Ovary (tissue), 7 donors: ENCODE measurements at regions not wholly inside any gene's neighbourhood (a gene's known extent, or its start where the extent isn't known, plus 50 kb on each side); places are given as distances from the start of the nearest gene placed in this dataset.

Experiments used
- DNase-seq, 5 donors: peaks; one replicate each; pipeline ENCODE4 v3.0.0-alpha.2; 2019 to 2020
- H3K27ac ChIP-seq, 2 donors: fragments of 200-600 bp; one replicate each; pipeline versions ENCODE4 v1.5.1 to v1.8.0; 2019 to 2022
- H3K27me3 ChIP-seq: fragments of 200-600 bp; one replicate; pipeline ENCODE4 v1.8.0; 2022
- H3K36me3 ChIP-seq: fragments of 200-600 bp; sonication (generic); one replicate; pipeline ENCODE4 v1.5.1; 2019
- H3K4me1 ChIP-seq: one replicate; pipeline ENCODE4 v1.8.1; 2013; ENCODE audit warnings: mild to moderate bottlenecking, moderate library complexity; ENCODE audit not compliant: insufficient read depth
- H3K4me3 ChIP-seq: fragments of 200-600 bp; sonication (generic); one replicate; pipeline ENCODE4 v1.5.1; 2017
- H3K9me3 ChIP-seq, 2 donors: fragments of 200-600 bp in 1 of 2; sonication (generic) in 1 of 2; one replicate each; pipeline versions ENCODE4 v1.5.1 to v1.8.1; 2013 to 2019; ENCODE audit warnings: mild to moderate bottlenecking in 1 of 2, moderate library complexity in 1 of 2
- CTCF ChIP-seq, 3 donors: fragments of 450-650 bp in 2 of 3; fragments of 200-600 bp in 1 of 3; IDR thresholded peaks; one replicate each; pipeline versions ENCODE4 v1.5.1 to v1.8.0; 2016 to 2022; ENCODE audit warnings: antibody characterized with exemption in 3 of 3, mild to moderate bottlenecking in 1 of 3
- EP300 ChIP-seq: sonication (generic); formaldehyde crosslinking; IDR thresholded peaks from one replicate; pipeline ENCODE4 v1.6.1; 2017; ENCODE audit warnings: antibody characterized with exemption
- POLR2A ChIP-seq: fragments of 450-650 bp; IDR thresholded peaks from one replicate; pipeline ENCODE4 v1.6.1; 2017; ENCODE audit warnings: antibody characterized with exemption, mild to moderate bottlenecking, moderate library complexity
- WGBS, 3 donors: extraction: QIAGEN DNeasy Blood & Tissue Kit in 1 of 3; methylation state at CpG; one replicate each; pipeline versions ENCODE4 v1.1.5 to v1.1.7; 2013 to 2017; 5-methylcytosine and 5-hydroxymethylcytosine counted together
- intact Hi-C, 4 donors: fragments of 100-400 bp; cut with DNase I; formaldehyde crosslinking; loops; one replicate each; pipeline versions ENCODE4 v1.11.0 to v1.15.1; 2022 to 2023
- donor health status: DM: no; HTN: no; CAD: no; lungs with moderate emphysema.
- donor health status: DM: no; HTN: no; CAD: no.
- donor health status: Bipolar disorder and iron deficiency.
- donor health status: DM: no; HTN: no; CAD: no.
- donor health status: DM: yes; HTN: yes; CAD: no.

- H3K27ac ChIP-seq: no peak overlapping the region
- 54 to 67% (median 57%) methylated on average over 2 of the region's 2 CpGs for WGBS, 3 donors
- TF ChIP-seq EP300 (no peak), CTCF (IDR thresholded peaks at IDR 0.05) (no peak), POLR2A (no peak)
- no peaks in the 10 kb centered on the region for H3K36me3 ChIP-seq
- DNase-seq: no peak
- H3K4me3 ChIP-seq: no peak overlapping the region
- no peaks in the 10 kb centered on the region for H3K4me1 ChIP-seq
- H3K9me3 ChIP-seq: no peaks in the 10 kb centered on the region
- H3K27me3 ChIP-seq: no peaks in the 10 kb centered on the region
- intact Hi-C loops: no loop called here
Observed at GRCh38 chr1:61012341-61012761, 70.0 kb upstream of the NFIA start.

- Histone ChIP-seq H3K9me3 (no peaks in the 10 kb centered on the region), H3K4me3 (no peak overlapping the region), H3K4me1 (no peaks in the 10 kb centered on the region), H3K27ac (no peak overlapping the region), H3K36me3 (no peaks in the 10 kb centered on the region), H3K27me3 (no peaks in the 10 kb centered on the region)
- 38 to 63% (median 48%) methylated on average over 11 of the region's 11 CpGs for WGBS, 3 donors
- TF ChIP-seq POLR2A (no peak), CTCF (IDR thresholded peaks at IDR 0.05) (no peak), EP300 (no peak)
- intact Hi-C loops: no loop called here
- DNase-seq: no peak
Observed at GRCh38 chr1:61011561-61012263, 70.6 kb upstream of the NFIA start.

- Histone ChIP-seq H3K9me3 (no peaks in the 10 kb centered on the region), H3K4me1 (no peaks in the 10 kb centered on the region), H3K27me3 (no peaks in the 10 kb centered on the region), H3K27ac (no peak overlapping the region), H3K4me3 (no peak overlapping the region), H3K36me3 (no peaks in the 10 kb centered on the region)
- 73 to 84% (median 79%) methylated on average over 5 of the region's 5 CpGs for WGBS, 3 donors
- intact Hi-C loops: no loop called here
- TF ChIP-seq CTCF (IDR thresholded peaks at IDR 0.05) (no peak), POLR2A (no peak), EP300 (no peak)
- no peak for DNase-seq
Observed at GRCh38 chr1:61007534-61008364, 74.6 kb upstream of the NFIA start.

- no peak for DNase-seq
- intact Hi-C loops: no loop called here
- Histone ChIP-seq H3K27ac (no peak overlapping the region), H3K36me3 (no peaks in the 10 kb centered on the region), H3K4me1 (no peaks in the 10 kb centered on the region), H3K9me3 (no peaks in the 10 kb centered on the region), H3K27me3 (no peaks in the 10 kb centered on the region), H3K4me3 (no peak overlapping the region)
- 86 to 91% (median 89%) methylated on average over 9 of the region's 9 CpGs for WGBS, 3 donors
- no peak for TF ChIP-seq EP300
- no peak for TF ChIP-seq POLR2A
- no peak for TF ChIP-seq CTCF (IDR thresholded peaks at IDR 0.05)
Observed at GRCh38 chr1:61005614-61006580, 76.5 kb upstream of the NFIA start.
